SU-DHL-6 (cell line): ENCODE measurements at regions not wholly inside any gene's neighbourhood (a gene's known extent, or its start where the extent isn't known, plus 50 kb on each side); places are given as distances from the start of the nearest gene placed in this dataset.

Experiments used
- H2AFZ ChIP-seq: fragments of 200-600 bp; sonication (generic); 2 replicates; pipeline ENCODE4 v1.6.1; 2014; ENCODE audit warnings: low read depth, mild to moderate bottlenecking, moderate library complexity, mixed read lengths, antibody characterized with exemption, low read length; ENCODE audit not compliant: severe bottlenecking
- H3F3A ChIP-seq: fragments of 200-600 bp; shearing (Covaris generic); 2 replicates; pipeline ENCODE4 v1.6.0; 2016; ENCODE audit warnings: antibody characterized with exemption, mild to moderate bottlenecking; ENCODE audit not compliant: insufficient read depth
- H3K27ac ChIP-seq: fragments of 200-600 bp; sonication (generic); 2 replicates; pipeline ENCODE4 v1.5.1; 2016; ENCODE audit warnings: low read depth, mild to moderate bottlenecking, low read length, moderate library complexity, mixed read lengths
- H3K27me3 ChIP-seq: fragments of 200-600 bp; sonication (generic), shearing (Covaris generic); 2 replicates; pipeline ENCODE4 v1.6.0; 2014; ENCODE audit warnings: mild to moderate bottlenecking, low read length
- H3K36me3 ChIP-seq: fragments of 200-600 bp; sonication (generic); 2 replicates; pipeline ENCODE4 v1.6.1; 2014; ENCODE audit warnings: mild to moderate bottlenecking, low read length, mixed read lengths
- H3K4me2 ChIP-seq: fragments of 300-600, 200-600 bp; shearing (Covaris generic), sonication (generic); 2 replicates; pipeline ENCODE4 v1.6.0; 2014; ENCODE audit warnings: low read length, low read depth, mild to moderate bottlenecking; ENCODE audit not compliant: poor library complexity, severe bottlenecking
- H3K4me3 ChIP-seq: fragments of 200-600 bp; sonication (generic); 2 replicates; pipeline ENCODE4 v1.5.1; 2014; ENCODE audit warnings: antibody characterized with exemption, low read length, mild to moderate bottlenecking, mixed read lengths; ENCODE audit not compliant: insufficient read depth, poor library complexity, severe bottlenecking
- H3K79me2 ChIP-seq: fragments of 200-600 bp; sonication (generic); 2 replicates; pipeline ENCODE4 v1.6.1; 2014; ENCODE audit warnings: mild to moderate bottlenecking, low read length, moderate library complexity; ENCODE audit not compliant: insufficient read depth
- H3K9ac ChIP-seq: fragments of 200-600 bp; sonication (generic); 2 replicates; pipeline ENCODE4 v1.7.0; 2014; ENCODE audit warnings: mild to moderate bottlenecking, low read length
- H3K9me2 ChIP-seq: fragments of 200-600 bp; sonication (generic); replicated peaks from 2 replicates; pipeline ENCODE4 v1.6.1; 2014; ENCODE audit warnings: low read length; ENCODE audit not compliant: insufficient read depth
- H3K9me3 ChIP-seq: fragments of 200-600 bp; sonication (generic); 2 replicates; pipeline ENCODE4 v1.6.1; 2014; ENCODE audit warnings: low read length, mixed read lengths; ENCODE audit not compliant: insufficient read depth
- H4K20me1 ChIP-seq: fragments of 200-600 bp; sonication (generic); 2 replicates; pipeline ENCODE4 v1.6.1; 2014; ENCODE audit warnings: low read depth, mild to moderate bottlenecking, antibody characterized with exemption, low read length, moderate library complexity, mixed read lengths
- EZH2phosphoT487 ChIP-seq: fragments of 200-600 bp; sonication (generic), shearing (Covaris generic); conservative IDR thresholded peaks from 2 replicates; pipeline ENCODE4 v1.6.1; 2018; ENCODE audit warnings: mild to moderate bottlenecking, antibody characterized with exemption, low read length, moderate library complexity, mixed read lengths
- TF ChIP-seq, protein P1 (sequence below): fragments of 200-600 bp; sonication (generic); IDR thresholded peaks from one replicate; pipeline ENCODE4 v1.5.1; 2017; ENCODE audit warnings: antibody characterized with exemption, mild to moderate bottlenecking, low read length, moderate library complexity; ENCODE audit not compliant: insufficient read depth, poor library complexity, severe bottlenecking

GRCh38 chr7:26916336-26916735 is 51.9 kb upstream of the SKAP2 start:
- no peaks in the 10 kb centered on the region for H3K27me3 ChIP-seq
- H4K20me1 ChIP-seq: no peaks in the 10 kb centered on the region
- H3K36me3 ChIP-seq: no peaks in the 10 kb centered on the region
- no peaks in the 10 kb centered on the region for H3K9me3 ChIP-seq
- no peaks in the 10 kb centered on the region for H3K9me2 ChIP-seq
- no peak overlapping the region for H2AFZ ChIP-seq
- TF ChIP-seq EZH2phosphoT487: no peak
- TF ChIP-seq, protein P1, sequence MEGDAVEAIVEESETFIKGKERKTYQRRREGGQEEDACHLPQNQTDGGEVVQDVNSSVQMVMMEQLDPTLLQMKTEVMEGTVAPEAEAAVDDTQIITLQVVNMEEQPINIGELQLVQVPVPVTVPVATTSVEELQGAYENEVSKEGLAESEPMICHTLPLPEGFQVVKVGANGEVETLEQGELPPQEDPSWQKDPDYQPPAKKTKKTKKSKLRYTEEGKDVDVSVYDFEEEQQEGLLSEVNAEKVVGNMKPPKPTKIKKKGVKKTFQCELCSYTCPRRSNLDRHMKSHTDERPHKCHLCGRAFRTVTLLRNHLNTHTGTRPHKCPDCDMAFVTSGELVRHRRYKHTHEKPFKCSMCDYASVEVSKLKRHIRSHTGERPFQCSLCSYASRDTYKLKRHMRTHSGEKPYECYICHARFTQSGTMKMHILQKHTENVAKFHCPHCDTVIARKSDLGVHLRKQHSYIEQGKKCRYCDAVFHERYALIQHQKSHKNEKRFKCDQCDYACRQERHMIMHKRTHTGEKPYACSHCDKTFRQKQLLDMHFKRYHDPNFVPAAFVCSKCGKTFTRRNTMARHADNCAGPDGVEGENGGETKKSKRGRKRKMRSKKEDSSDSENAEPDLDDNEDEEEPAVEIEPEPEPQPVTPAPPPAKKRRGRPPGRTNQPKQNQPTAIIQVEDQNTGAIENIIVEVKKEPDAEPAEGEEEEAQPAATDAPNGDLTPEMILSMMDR: no peak
- H3K9ac ChIP-seq: no peak overlapping the region
- H3K4me3 ChIP-seq: no peak overlapping the region
- H3K79me2 ChIP-seq: no peaks in the 10 kb centered on the region
- H3K4me2 ChIP-seq: no peak overlapping the region
- no peaks in the 10 kb centered on the region for H3F3A ChIP-seq
- H3K27ac ChIP-seq: no peak overlapping the region
